CD14-positive monocyte (primary cell): ENCODE measurements at regions not wholly inside any gene's neighbourhood (a gene's known extent, or its start where the extent isn't known, plus 50 kb on each side); places are given as distances from the start of the nearest gene placed in this dataset.

Experiments
- DNase-seq, 3 donors: peaks; one replicate each; pipeline ENCODE4 v3.0.0-alpha.2; 2011 to 2022
- H2AFZ ChIP-seq: 2 replicates; pipeline ENCODE4 v1.6.0; 2012; ENCODE audit warnings: mild to moderate bottlenecking, low read depth, low read length, inconsistent platforms; ENCODE audit not compliant: insufficient read depth, poor library complexity, severe bottlenecking
- H3K27ac ChIP-seq, 2 donors: 1 replicate in 1 of 2; 2 replicates in 1 of 2; pipeline ENCODE4 v1.5.1; 2012 to 2013; ENCODE audit warnings: low read length in 2 of 2, control low read depth in 1 of 2, inconsistent platforms in 1 of 2, low read depth in 1 of 2, mild to moderate bottlenecking in 1 of 2
- H3K27me3 ChIP-seq, 2 donors: one replicate each; pipeline versions ENCODE4 v1.6.0 to v1.6.1; 2011 to 2013; ENCODE audit warnings: low read length in 2 of 2; ENCODE audit not compliant: control insufficient read depth in 2 of 2, insufficient read depth in 2 of 2
- H3K36me3 ChIP-seq, 2 donors: replicated peaks in 1 of 2; 1 replicate in 1 of 2; 2 replicates in 1 of 2; pipeline versions ENCODE4 v1.5.1 to v1.6.1; 2012 to 2013; ENCODE audit warnings: low read length in 2 of 2, control low read depth in 1 of 2, inconsistent platforms in 1 of 2, mild to moderate bottlenecking in 1 of 2; ENCODE audit not compliant: insufficient read depth in 2 of 2, control insufficient read depth in 1 of 2
- H3K4me1 ChIP-seq, 2 donors: 1 replicate in 1 of 2; 2 replicates in 1 of 2; pipeline versions ENCODE4 v1.5.1 to v1.6.1; 2012 to 2013; ENCODE audit warnings: low read length in 2 of 2, control low read depth in 1 of 2, inconsistent platforms in 1 of 2, mild to moderate bottlenecking in 1 of 2, moderate library complexity in 1 of 2; ENCODE audit not compliant: insufficient read depth in 2 of 2, control insufficient read depth in 1 of 2
- H3K4me2 ChIP-seq: replicated peaks from 2 replicates; pipeline ENCODE3; 2012; ENCODE audit warnings: low read length, moderate library complexity, mild to moderate bottlenecking; ENCODE audit not compliant: poor library complexity, severe bottlenecking; ENCODE audit errors: extremely low read depth
- H3K4me3 ChIP-seq, 3 experiments: fragments of 200-600 bp in 1 of 3; sonication (generic) in 1 of 3; replicated peaks in 1 of 3; 1 replicate in 2 of 3; 2 replicates in 1 of 3; pipeline ENCODE4 v1.5.1; 2011 to 2013; ENCODE audit warnings: low read length in 3 of 3, mild to moderate bottlenecking in 3 of 3, control low read depth in 2 of 3, low read depth in 2 of 3, inconsistent platforms in 1 of 3, moderate library complexity in 1 of 3
- H3K79me2 ChIP-seq: 2 replicates; pipeline ENCODE4 v1.6.0; 2012; ENCODE audit warnings: mild to moderate bottlenecking, control low read depth, inconsistent platforms, low read length, moderate library complexity; ENCODE audit not compliant: insufficient read depth
- H3K9ac ChIP-seq: 2 replicates; pipeline ENCODE4 v1.6.0; 2017; ENCODE audit warnings: low read length, mild to moderate bottlenecking; ENCODE audit not compliant: insufficient read depth, poor library complexity, severe bottlenecking
- H3K9me3 ChIP-seq, 2 donors: replicated peaks in 1 of 2; 1 replicate in 1 of 2; 2 replicates in 1 of 2; pipeline versions ENCODE4 v1.5.1 to v1.6.1; 2012 to 2013; ENCODE audit warnings: low read length in 2 of 2, control low read depth in 1 of 2; ENCODE audit not compliant: control insufficient read depth in 1 of 2, insufficient read depth in 1 of 2
- H4K20me1 ChIP-seq: 2 replicates; pipeline ENCODE4 v1.6.0; 2012; ENCODE audit warnings: mild to moderate bottlenecking, low read length, control low read depth, moderate library complexity; ENCODE audit not compliant: insufficient read depth
- H3K27ac Mint-ChIP-seq, 7 donors: one replicate each; pipeline ENCODE4 v1.8.0; 2020; ENCODE audit warnings: mild to moderate bottlenecking in 7 of 7, mixed read lengths in 7 of 7, moderate library complexity in 6 of 7, inconsistent platforms in 2 of 7
- H3K27me3 Mint-ChIP-seq, 3 donors: one replicate each; pipeline ENCODE4 v1.8.0; 2021 to 2022; ENCODE audit warnings: low read depth in 3 of 3, mild to moderate bottlenecking in 3 of 3, mixed read lengths in 3 of 3, moderate library complexity in 3 of 3, inconsistent platforms in 1 of 3
- H3K36me3 Mint-ChIP-seq, 2 donors: one replicate each; pipeline ENCODE4 v1.8.0; 2020; ENCODE audit warnings: mixed read lengths in 2 of 2, inconsistent platforms in 1 of 2, mild to moderate bottlenecking in 1 of 2
- H3K4me1 Mint-ChIP-seq: one replicate; pipeline ENCODE4 v1.8.0; 2020; ENCODE audit warnings: mild to moderate bottlenecking, mixed read lengths
- H3K4me3 Mint-ChIP-seq, 2 donors: one replicate each; pipeline ENCODE4 v1.8.0; 2020; ENCODE audit warnings: mild to moderate bottlenecking in 2 of 2, mixed read lengths in 2 of 2, moderate library complexity in 1 of 2
- H3K9me3 Mint-ChIP-seq, 7 donors: one replicate each; pipeline ENCODE4 v1.8.0; 2020 to 2022; ENCODE audit warnings: mixed read lengths in 7 of 7, mild to moderate bottlenecking in 6 of 7, moderate library complexity in 6 of 7, inconsistent platforms in 2 of 7
- WGBS: methylation state at CpG from one replicate; pipeline ENCODE4 v1.1.5; 2013; ENCODE audit warnings: missing lambda C conversion rate; ENCODE audit not compliant: insufficient coverage; 5-methylcytosine and 5-hydroxymethylcytosine counted together
- intact Hi-C, 2 donors: fragments of 100-400 bp; cut with micrococcal nuclease; formaldehyde crosslinking; loops; one replicate each; pipeline versions ENCODE4 v1.15.0 to v1.15.1; 2023
- TF ChIP-seq, protein P1 (sequence below): fragments of 200-600 bp; IDR thresholded peaks from one replicate; pipeline ENCODE4 v1.8.0; 2022; ENCODE audit warnings: antibody characterized with exemption, mild to moderate bottlenecking

DNA sequence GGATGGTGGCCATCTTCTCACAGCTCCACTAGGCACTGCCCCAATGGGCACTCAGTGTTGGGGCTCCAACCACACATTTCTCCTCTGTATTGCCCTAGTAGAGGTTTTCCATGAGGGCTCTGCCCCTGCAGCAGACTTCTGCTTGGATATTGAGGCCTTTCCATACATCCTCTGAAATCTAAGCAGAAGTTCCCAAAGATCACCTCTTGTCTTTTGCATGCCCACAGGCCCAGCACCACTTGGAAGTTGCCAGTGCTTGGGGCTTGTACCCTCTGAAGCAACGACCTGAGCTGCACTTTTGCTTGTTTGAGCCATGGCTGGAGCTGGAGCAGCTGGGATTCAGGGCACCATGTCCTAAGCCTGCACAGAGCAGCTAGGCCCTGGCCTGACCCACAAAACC lies 189.1 kb upstream of the EYS start:
- intact Hi-C loops, result no loop called here
- H3K36me3 ChIP-seq, result no peaks in the 10 kb centered on the region
- Mint-ChIP-seq H3K9me3 (peaks cover 0 to 7% (median 3%) of the 10 kb centered on the region in 7 donors), H3K27me3 (peaks cover 0 to 1% (median 0%) of the 10 kb centered on the region in 3 donors), H3K27ac (no peak overlapping the region), H3K4me1 (no peaks in the 10 kb centered on the region), H3K36me3 (no peaks in the 10 kb centered on the region), H3K4me3 (no peak overlapping the region)
- H3K9ac ChIP-seq, result no peak overlapping the region
- H4K20me1 ChIP-seq, result no peaks in the 10 kb centered on the region
- H2AFZ ChIP-seq, result no peak overlapping the region
- H3K4me3 ChIP-seq, result no peak overlapping the region
- no peak for DNase-seq
- no peaks in the 10 kb centered on the region for H3K27me3 ChIP-seq
- H3K27ac ChIP-seq, result no peak overlapping the region
- no peaks in the 10 kb centered on the region for H3K4me1 ChIP-seq
- peaks cover 8 to 20% of the 10 kb centered on the region in 2 donors for H3K9me3 ChIP-seq
- H3K79me2 ChIP-seq, result no peaks in the 10 kb centered on the region
- no peak overlapping the region for H3K4me2 ChIP-seq
- TF ChIP-seq, protein P1, sequence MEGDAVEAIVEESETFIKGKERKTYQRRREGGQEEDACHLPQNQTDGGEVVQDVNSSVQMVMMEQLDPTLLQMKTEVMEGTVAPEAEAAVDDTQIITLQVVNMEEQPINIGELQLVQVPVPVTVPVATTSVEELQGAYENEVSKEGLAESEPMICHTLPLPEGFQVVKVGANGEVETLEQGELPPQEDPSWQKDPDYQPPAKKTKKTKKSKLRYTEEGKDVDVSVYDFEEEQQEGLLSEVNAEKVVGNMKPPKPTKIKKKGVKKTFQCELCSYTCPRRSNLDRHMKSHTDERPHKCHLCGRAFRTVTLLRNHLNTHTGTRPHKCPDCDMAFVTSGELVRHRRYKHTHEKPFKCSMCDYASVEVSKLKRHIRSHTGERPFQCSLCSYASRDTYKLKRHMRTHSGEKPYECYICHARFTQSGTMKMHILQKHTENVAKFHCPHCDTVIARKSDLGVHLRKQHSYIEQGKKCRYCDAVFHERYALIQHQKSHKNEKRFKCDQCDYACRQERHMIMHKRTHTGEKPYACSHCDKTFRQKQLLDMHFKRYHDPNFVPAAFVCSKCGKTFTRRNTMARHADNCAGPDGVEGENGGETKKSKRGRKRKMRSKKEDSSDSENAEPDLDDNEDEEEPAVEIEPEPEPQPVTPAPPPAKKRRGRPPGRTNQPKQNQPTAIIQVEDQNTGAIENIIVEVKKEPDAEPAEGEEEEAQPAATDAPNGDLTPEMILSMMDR, result no peak
- WGBS, result 14% methylated on average over 1 of the region's 1 CpG

DNA sequence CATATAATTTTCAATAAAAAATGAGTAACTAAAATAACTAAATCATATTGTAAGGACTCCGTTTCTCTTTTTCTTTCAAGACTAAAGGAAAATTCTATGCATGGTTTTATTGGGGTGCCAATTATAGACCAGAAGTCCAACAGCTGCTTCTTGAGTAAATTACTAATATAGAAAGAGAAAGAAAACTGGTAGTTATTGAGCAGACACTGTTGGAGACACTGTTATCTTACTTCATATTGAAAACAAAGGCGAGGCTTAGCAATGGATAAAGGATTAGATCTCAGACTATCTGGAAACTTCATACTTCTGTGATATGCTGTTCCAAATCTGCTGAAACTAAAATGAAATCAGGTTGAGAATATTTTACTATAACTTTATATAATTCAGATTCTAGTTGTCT lies 169.6 kb upstream of the EYS start:
- Mint-ChIP-seq H3K9me3 (peaks cover 0 to 2% (median 0%) of the 10 kb centered on the region in 7 donors), H3K4me1 (no peaks in the 10 kb centered on the region), H3K27ac (no peak overlapping the region), H3K27me3 (no peaks in the 10 kb centered on the region), H3K36me3 (no peaks in the 10 kb centered on the region), H3K4me3 (no peak overlapping the region)
- H4K20me1 ChIP-seq, result no peaks in the 10 kb centered on the region
- no peaks in the 10 kb centered on the region for H3K9me3 ChIP-seq
- TF ChIP-seq, protein P1, result no peak
- no peak overlapping the region for H3K4me2 ChIP-seq
- H3K9ac ChIP-seq, result no peak overlapping the region
- no peak for DNase-seq
- H3K27me3 ChIP-seq, result no peaks in the 10 kb centered on the region
- no peak overlapping the region for H3K27ac ChIP-seq
- H3K4me3 ChIP-seq, result no peak overlapping the region
- no peaks in the 10 kb centered on the region for H3K4me1 ChIP-seq
- no peaks in the 10 kb centered on the region for H3K79me2 ChIP-seq
- intact Hi-C loops, result no loop called here
- H3K36me3 ChIP-seq, result no peaks in the 10 kb centered on the region
- no CpG with 5 or more reads among the region's 2 CpGs for WGBS
- H2AFZ ChIP-seq, result no peak overlapping the region
